HG03457 (cell line): ENCODE measurements at regions not wholly inside any gene's neighbourhood (a gene's known extent, or its start where the extent isn't known, plus 50 kb on each side); places are given as distances from the start of the nearest gene placed in this dataset.
"Not testable (repeated sequence)": the region's sequence is repeated elsewhere in the genome, so short reads cannot be mapped to it uniquely, and the experiment has no call there.

ENCODE experiments used
- ATAC-seq: cut with Tn5 transposase; IDR thresholded peaks from one replicate; pipeline ENCODE4 v1.9.1; 2021; ENCODE audit warnings: moderate number of reproducible peaks; ENCODE audit not compliant: unreplicated experiment

GRCh38 chr16:29202642-29203041, 203.9 kb downstream of the NPIPB11 start:
- ATAC-seq = not testable (repeated sequence)

DNA sequence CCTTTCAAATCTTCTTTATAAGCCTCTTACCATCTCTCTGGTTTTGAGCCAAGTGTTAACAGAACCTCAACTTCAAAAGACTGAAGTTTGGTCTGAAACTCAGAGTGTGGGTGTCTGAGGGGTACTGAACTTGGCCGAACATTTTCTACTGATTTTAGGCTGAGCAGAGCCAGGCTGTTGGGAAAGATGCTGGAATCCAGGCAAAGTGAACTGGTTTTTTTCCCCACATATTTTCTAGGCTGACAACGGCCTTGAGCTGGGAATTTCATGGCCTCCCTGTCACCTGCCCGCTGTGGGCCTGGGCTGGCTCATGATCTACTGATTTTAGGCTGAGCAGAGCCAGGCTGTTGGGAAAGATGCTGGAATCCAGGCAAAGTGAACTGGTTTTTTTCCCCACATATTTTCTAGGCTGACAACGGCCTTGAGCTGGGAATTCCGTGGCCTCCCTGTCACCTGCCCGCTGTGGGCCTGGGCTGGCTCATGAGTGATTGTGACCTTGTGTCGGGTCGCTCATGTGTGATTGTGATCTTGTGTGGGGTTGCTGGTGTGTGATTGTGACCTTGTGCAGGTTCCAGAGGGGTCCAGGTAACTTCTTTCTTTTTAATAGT, 204.4 kb downstream of the NPIPB11 start:
- ATAC-seq = not testable (repeated sequence)

GRCh38 chr16:29201296-29202024, 205.1 kb downstream of the NPIPB11 start:
- not testable (repeated sequence) for ATAC-seq

DNA sequence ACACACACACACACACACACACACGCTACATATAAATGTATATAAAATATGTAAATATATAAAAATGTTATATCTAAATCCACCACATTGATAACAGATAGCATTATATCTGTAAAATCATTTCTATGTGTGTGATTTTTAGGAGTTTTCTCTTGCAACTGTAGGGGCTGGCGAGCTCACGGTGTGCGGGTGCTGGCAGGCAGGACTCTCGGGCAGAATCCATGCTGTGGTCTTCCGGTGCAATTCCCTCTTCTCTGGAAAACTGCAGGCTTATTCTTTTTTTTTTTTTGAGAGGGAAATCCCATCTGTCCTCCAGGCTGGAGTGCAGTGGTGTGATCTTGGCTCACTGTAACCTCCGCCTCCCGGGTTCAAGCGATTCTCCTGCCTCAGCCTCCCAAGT, 205.8 kb downstream of the NPIPB11 start:
- ATAC-seq = not testable (repeated sequence)

DNA sequence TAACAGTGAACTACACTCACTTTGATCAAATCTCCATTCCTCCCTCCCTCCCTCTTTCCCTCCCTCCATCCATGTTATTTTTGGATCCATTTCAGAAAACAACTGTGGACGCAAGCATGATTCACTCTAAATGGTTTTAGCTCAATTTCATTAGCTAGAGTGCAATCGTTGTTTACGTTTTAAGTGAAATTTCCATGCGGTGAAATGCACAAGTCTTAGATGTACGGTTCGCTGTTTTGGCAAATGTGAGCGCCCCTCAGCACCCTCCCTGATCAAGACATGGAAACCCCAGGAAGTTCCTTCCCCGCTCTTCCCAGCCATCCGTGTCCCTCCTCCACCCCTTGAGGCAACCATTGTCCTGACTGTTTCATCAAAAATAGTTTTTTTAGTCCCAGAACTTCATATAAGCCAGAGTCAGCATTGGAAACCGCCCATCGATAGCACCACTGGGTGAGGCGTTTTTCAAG, 206.3 kb downstream of the NPIPB11 start:
- not testable (repeated sequence) for ATAC-seq

DNA sequence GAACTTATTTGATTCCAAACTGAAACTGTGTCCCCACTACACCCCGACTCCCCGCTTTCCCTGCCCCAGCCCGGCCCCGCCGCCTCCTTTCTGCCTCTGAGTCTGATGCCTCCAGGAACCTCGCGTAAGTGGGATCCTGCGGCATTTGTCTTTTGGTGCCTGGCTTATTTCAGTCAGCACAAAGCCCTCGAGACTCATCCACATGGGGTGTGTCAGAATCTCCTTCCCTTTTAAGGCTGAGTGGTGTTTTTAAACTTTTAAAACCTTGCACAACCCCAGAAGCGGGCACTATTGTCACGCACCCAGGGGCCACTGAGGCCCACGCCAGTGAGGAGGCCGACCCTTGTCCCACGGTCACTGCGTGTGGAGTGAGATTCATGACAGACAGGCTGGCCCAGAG, 206.9 kb downstream of the NPIPB11 start:
- ATAC-seq = not testable (repeated sequence)

- ATAC-seq = no peak
Measured at GRCh38 chr16:29198731-29199521, 207.6 kb downstream of the NPIPB11 start.

GRCh38 chr16:29198231-29198630, 208.3 kb downstream of the NPIPB11 start:
- no peak for ATAC-seq

DNA sequence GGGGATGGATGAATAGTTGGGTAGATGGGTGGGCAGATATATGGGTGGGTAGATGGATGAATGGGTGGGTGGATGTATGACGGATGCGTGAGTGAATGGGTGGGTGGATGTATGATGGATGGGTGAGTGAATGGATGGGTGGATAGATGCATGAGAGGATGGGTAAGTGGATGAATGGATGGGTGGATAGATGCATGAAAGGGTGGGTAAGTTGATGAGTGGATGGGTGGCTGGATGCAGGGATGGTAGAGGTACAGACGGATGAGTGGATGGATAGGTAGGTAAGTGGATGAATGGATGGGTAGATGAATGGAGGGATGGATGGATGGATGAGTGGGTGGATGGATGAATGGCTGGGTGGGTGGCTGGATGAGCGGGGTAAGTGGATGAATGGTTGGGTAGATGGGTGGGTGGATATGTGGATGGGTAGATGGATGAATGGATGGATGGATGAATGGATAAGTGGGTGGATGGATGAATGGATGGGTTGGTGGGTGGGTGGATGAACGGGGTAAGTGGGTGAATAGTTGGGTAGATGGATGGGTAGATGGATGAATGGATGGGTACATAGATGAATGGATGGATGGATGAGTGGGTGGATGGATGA, 208.9 kb downstream of the NPIPB11 start:
- ATAC-seq = not testable (repeated sequence)

- ATAC-seq = not testable (repeated sequence)
Measured at GRCh38 chr16:29196746-29197145, 209.8 kb downstream of the NPIPB11 start.

DNA sequence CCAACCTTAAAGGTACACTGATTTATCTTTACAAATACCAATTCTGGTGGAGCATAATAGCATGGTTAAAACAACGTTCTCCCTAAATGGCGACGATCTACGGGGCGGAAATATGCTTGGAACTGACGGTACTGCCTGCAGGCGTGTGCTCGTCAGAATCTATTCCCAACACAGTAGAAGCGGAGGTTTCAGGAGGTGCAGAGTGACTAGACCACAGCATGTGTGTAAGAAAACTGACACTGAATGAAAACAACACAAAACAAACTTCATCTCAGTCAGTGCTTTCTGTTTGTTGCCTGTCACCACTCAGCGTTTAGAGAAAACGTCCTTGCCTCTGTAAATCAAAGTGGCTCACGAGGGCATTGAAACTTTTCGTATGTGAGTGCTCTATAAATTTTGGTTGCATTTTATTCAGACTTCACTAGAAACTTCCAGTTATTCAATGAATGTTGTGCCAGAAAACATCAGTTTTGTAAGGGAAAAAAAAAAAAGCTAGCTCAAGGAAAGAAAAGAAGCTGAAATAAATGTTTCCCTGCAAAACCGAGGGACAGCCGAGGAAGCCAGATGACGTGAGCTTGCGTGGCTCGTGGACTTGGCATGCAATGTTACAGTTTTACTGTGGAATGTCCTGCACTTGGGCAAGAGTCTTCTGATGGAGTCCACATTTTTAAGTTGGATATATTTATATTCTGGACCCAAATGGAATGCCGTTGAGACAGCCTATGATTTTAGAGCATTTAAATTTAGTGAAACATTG, 210.4 kb downstream of the LAT start:
- ATAC-seq = not testable (repeated sequence)

- not testable (repeated sequence) for ATAC-seq
Measured at GRCh38 chr16:29194185-29194844, 209.5 kb downstream of the LAT start.

- ATAC-seq = not testable (repeated sequence)
Measured at GRCh38 chr16:29193634-29194033, 208.8 kb downstream of the LAT start.

DNA sequence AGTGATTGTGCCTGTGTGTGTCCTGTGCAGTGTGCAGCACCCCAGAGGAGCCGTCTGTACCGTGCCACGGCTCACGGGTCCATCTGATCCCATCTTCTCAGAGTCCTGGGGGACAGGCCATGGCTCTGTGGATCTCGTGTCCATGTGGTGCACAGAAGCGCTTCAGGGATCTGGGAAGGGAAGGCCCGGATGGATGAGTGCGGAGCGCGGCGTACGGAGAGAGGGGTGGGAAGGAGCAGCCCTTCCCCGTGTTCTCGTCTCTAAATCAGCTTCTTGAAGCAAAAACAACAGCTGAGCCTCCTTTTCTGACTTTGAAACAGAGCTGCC, 208.4 kb downstream of the LAT start:
- not testable (repeated sequence) for ATAC-seq

GRCh38 chr16:29192329-29193247, 207.7 kb downstream of the LAT start:
- no peak for ATAC-seq

DNA sequence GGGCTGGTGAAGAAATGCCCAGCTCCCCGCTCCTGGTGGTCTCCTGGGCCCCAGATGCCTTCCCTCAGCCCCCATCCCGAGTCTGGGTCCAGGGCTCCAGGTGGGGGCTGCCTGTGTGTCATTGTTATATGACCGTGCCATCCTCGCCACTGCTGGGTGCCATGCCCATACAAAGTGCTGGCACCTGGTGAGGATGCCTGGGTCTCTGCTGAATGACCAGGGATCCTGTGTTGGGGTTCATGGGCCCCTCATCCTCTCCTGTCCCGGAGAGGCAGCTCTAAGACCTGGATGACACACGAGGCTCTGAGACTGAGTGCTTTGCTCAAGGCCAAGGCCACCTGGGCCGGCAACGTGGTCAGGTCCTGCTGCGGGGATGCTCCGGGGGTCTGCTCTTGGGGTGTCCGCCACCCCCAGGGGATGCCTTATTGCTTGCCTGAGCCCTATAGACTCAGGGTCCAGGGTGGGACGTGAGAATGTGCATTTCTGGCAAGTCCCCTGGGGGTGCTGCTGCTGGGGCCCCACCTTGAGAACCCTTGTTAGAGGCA, 206.9 kb downstream of the LAT start:
- not testable (repeated sequence) for ATAC-seq

DNA sequence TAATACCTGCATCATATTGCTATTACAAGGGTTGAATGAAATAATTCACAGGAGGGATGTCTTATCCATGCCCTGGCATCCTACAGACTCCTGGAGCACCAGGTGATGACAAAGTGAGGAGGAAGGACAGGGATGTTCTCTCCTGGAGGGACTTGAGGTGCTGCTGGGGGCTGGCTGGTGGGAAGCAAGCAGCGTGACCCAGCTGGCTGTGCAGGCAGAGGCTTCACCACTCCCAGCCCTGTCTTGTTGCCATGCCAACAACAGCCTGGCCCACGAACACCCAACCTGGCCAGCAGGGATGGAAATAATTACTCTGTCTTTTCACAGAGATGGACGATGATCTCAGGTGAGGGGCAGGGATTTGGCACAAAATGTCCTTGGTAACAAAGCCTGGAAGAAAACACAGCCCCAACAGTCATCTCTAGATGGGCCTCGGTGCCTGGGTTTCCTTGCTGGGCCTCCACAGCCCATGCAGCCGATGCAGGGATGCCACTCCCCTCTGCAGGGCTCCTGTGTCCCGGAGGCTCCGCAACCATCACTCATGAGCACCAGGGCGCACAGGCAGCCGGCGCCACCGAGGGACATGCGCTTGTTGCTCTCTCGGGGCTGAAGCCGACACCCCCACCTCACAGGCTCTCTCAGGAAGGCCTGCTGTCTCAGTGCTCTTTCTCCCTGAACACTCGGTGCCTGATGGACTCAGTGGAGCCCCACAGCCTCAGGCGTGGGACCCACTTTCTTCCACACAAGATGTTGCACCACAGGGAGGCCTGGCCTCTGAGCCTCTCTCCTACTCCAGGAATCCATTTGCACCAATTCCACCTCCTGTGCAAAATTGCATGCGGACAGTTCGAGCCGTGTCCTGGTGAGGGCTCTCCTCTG, 205.9 kb downstream of the LAT start:
- not testable (repeated sequence) for ATAC-seq

DNA sequence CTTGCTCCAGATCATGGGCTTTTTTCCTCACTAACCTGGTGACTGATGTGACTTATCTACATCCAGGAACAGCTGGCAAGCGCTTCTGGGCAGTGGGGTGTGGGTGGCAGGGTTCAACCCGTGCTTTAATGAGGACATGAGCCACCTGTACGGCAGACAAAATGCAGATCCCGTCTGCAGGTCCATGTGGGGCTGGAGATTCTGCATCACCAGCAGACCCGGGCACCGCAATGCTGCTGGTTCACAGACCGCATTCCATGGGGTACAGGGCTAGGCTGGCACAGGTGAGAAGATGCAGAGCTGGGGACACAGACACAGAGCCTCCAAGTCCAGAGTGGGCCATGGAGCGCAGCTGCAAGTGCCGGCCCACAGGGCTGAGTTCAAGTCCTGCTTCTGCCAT, 204.0 kb downstream of the LAT start:
- ATAC-seq = not testable (repeated sequence)
